ENCODE measurements at regions not wholly inside any gene's neighbourhood (a gene's known extent, or its start where the extent isn't known, plus 50 kb on each side); places are given as distances from the start of the nearest gene placed in this dataset.
A peak's percentile ranks its signal among the peaks of the same experiment; 100 is the strongest.

- Histone ChIP-seq H3K36me3 (no peaks in the 10 kb centered on the region), H3K4me1 (no peaks in the 10 kb centered on the region), H3K27me3 (peaks cover 0 to 36% of the 10 kb centered on the region in 2 donors), H3K27ac (peak overlapping the region; percentile 13 to 25), H3K4me3 (no peak overlapping the region), H3K9me3 (peaks cover 0 to 4% of the 10 kb centered on the region in 2 donors)
- no peak for DNase-seq (ENCODE audit: low spot score in 2 of 2)
- intact Hi-C loops (cut with DNase I; ENCODE audit: low total_unique reads) = no loop called here
- no peak for TF ChIP-seq POLR2AphosphoS5 (IDR thresholded peaks at IDR 0.05)
- TF ChIP-seq POLR2A (IDR thresholded peaks at IDR 0.05) = no peak
- TF ChIP-seq CTCF (IDR thresholded peaks at IDR 0.05) = no peak
Observed at GRCh38 chrX:13430136-13430827, 110.4 kb upstream of the ATXN3L start.

- TF ChIP-seq CTCF (IDR thresholded peaks at IDR 0.05) (no peak), POLR2A (IDR thresholded peaks at IDR 0.05) (no peak), POLR2AphosphoS5 (IDR thresholded peaks at IDR 0.05) (no peak)
- Histone ChIP-seq H3K4me3 (no peak overlapping the region), H3K36me3 (no peaks in the 10 kb centered on the region), H3K27me3 (peaks cover 0 to 30% of the 10 kb centered on the region in 2 donors), H3K9me3 (peaks cover 0 to 9% of the 10 kb centered on the region in 2 donors), H3K4me1 (no peaks in the 10 kb centered on the region), H3K27ac (peak overlapping the region in 1 of 2 donors; percentile 38)
- DNase-seq (ENCODE audit: low spot score in 2 of 2) = no peak
- intact Hi-C loops (cut with DNase I; ENCODE audit: low total_unique reads) = loop anchor here (10.0 kb wide), 1 partner anchor 1927 kb away; no protein-coding TSS in a partner anchor
Observed at GRCh38 chrX:13428053-13428786, 108.4 kb upstream of the ATXN3L start.

- peaks cover 0 to 9% of the 10 kb centered on the region in 2 donors for H3K9me3 ChIP-seq
- intact Hi-C loops (cut with DNase I; ENCODE audit: low total_unique reads) = loop anchor here (10.0 kb wide), 1 partner anchor 1927 kb away; no protein-coding TSS in a partner anchor
Observed at GRCh38 chrX:13427441-13428052, 107.7 kb upstream of the ATXN3L start.

GRCh38 chrX:13420545-13421183 lies 100.8 kb upstream of the ATXN3L start:
- no peak overlapping the region for H3K4me3 ChIP-seq
- H3K4me1 ChIP-seq = no peaks in the 10 kb centered on the region
- no peak overlapping the region for H3K27ac ChIP-seq
- TF ChIP-seq CTCF (IDR thresholded peaks at IDR 0.05) = no peak
- TF ChIP-seq POLR2A (IDR thresholded peaks at IDR 0.05) = no peak
- TF ChIP-seq POLR2AphosphoS5 (IDR thresholded peaks at IDR 0.05) = no peak
- peaks cover 0 to 49% of the 10 kb centered on the region in 2 donors for H3K27me3 ChIP-seq
- no peak for DNase-seq (ENCODE audit: low spot score in 2 of 2)
- H3K36me3 ChIP-seq = no peaks in the 10 kb centered on the region
- H3K9me3 ChIP-seq = peaks cover 0 to 9% of the 10 kb centered on the region in 2 donors
- intact Hi-C loops (cut with DNase I; ENCODE audit: low total_unique reads) = loop anchor here (10.0 kb wide), 1 partner anchor 1934 kb away; no protein-coding TSS in a partner anchor

More at GRCh38 chrX:13427441-13428052, 107.7 kb upstream of the ATXN3L start:
- no peak for DNase-seq (ENCODE audit: low spot score in 2 of 2)
- Histone ChIP-seq H3K27me3 (peaks cover 0 to 36% of the 10 kb centered on the region in 2 donors), H3K36me3 (no peaks in the 10 kb centered on the region), H3K4me3 (no peak overlapping the region), H3K27ac (no peak overlapping the region), H3K4me1 (no peaks in the 10 kb centered on the region)
- TF ChIP-seq POLR2AphosphoS5 (IDR thresholded peaks at IDR 0.05) (no peak), CTCF (IDR thresholded peaks at IDR 0.05) (no peak), POLR2A (IDR thresholded peaks at IDR 0.05) (no peak)
